Ovary (tissue), 3 donors: ENCODE measurements at regions not wholly inside any gene's neighbourhood (a gene's known extent, or its start where the extent isn't known, plus 50 kb on each side); places are given as distances from the start of the nearest gene placed in this dataset.

Source experiments
- CTCF ChIP-seq, 3 donors: fragments of 450-650 bp in 2 of 3; fragments of 200-600 bp in 1 of 3; IDR thresholded peaks; one replicate each; pipeline versions ENCODE4 v1.5.1 to v1.8.0; 2016 to 2022; ENCODE audit warnings: antibody characterized with exemption in 3 of 3, mild to moderate bottlenecking in 1 of 3
- EP300 ChIP-seq: sonication (generic); formaldehyde crosslinking; IDR thresholded peaks from one replicate; pipeline ENCODE4 v1.6.1; 2017; ENCODE audit warnings: antibody characterized with exemption
- POLR2A ChIP-seq: fragments of 450-650 bp; IDR thresholded peaks from one replicate; pipeline ENCODE4 v1.6.1; 2017; ENCODE audit warnings: antibody characterized with exemption, mild to moderate bottlenecking, moderate library complexity
- donor health status: DM: no; HTN: no; CAD: no.

- TF ChIP-seq EP300 (no peak), CTCF (IDR thresholded peaks at IDR 0.05) (no peak), POLR2A (no peak)
These were observed 131.3 kb upstream of the AGA start for GRCh38 chr4:177573507-177573906.
